ENCODE measurements at regions not wholly inside any gene's neighbourhood (a gene's known extent, or its start where the extent isn't known, plus 50 kb on each side); places are given as distances from the start of the nearest gene placed in this dataset.

DNA sequence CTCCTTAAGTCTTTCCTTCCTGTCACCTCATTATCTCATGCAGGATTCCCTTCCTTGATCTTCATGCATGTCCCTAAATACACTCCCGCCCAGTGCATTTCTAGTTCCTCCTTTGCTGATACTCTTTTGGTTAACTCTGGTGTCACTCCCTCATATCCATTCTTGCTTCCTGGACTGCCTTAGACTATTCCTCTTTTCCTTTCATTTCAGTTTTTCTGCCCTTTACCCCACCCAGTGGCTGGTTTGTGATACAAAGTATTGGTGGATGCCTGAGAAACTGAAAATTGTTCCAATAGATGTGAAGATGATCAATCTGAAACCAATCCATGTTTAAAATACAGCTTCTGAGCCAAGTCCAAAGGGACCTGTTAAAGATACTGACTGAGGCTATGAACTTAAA lies 553.8 kb upstream of the CAMK1G start:
- TF ChIP-seq POLR2A (IDR thresholded peaks at IDR 0.05; ENCODE audit: low read depth, low read length) (no peak), TAF1 (IDR thresholded peaks at IDR 0.05; ENCODE audit: low read depth, low read length) (no peak), POLR2AphosphoS5 (IDR thresholded peaks at IDR 0.05; ENCODE audit: low read depth, low read length) (no peak), SPI1 (IDR thresholded peaks at IDR 0.05; ENCODE audit: low read depth, low read length) (no peak)

Measured in GM12891 (cell line).